ENCODE measurements at regions not wholly inside any gene's neighbourhood (a gene's known extent, or its start where the extent isn't known, plus 50 kb on each side); places are given as distances from the start of the nearest gene placed in this dataset.
A peak's percentile ranks its signal among the peaks of the same experiment; 100 is the strongest.
"Not testable (repeated sequence)": the region's sequence is repeated elsewhere in the genome, so short reads cannot be mapped to it uniquely, and the experiment has no call there.

- no peak for DNase-seq
These were observed 184.5 kb upstream of the CXCL12 start for GRCh38 chr10:44569193-44570091.

- DNase-seq = no peak
These were observed 186.8 kb upstream of the CXCL12 start for GRCh38 chr10:44571701-44572100.

GRCh38 chr10:44572146-44572545 lies 187.2 kb upstream of the CXCL12 start:
- no peak for DNase-seq

GRCh38 chr10:44573821-44574220 lies 188.9 kb upstream of the CXCL12 start:
- no peak for DNase-seq

GRCh38 chr10:44574596-44575480 lies 189.9 kb upstream of the CXCL12 start:
- DNase-seq = no peak

GRCh38 chr10:44575601-44576380 lies 190.9 kb upstream of the CXCL12 start:
- DNase-seq = no peak

- no peak for DNase-seq
These were observed 191.8 kb upstream of the CXCL12 start for GRCh38 chr10:44576702-44577191.

- DNase-seq = no peak
These were observed 192.6 kb upstream of the CXCL12 start for GRCh38 chr10:44577533-44577932.

- DNase-seq = no peak
These were observed 193.4 kb upstream of the CXCL12 start for GRCh38 chr10:44578271-44578670.

GRCh38 chr10:44578963-44579362 lies 194.1 kb upstream of the CXCL12 start:
- not testable (repeated sequence) for DNase-seq

- no peak for DNase-seq
These were observed 197.1 kb upstream of the CXCL12 start for GRCh38 chr10:44581996-44582395.

- no peak for DNase-seq
These were observed 202.8 kb upstream of the CXCL12 start for GRCh38 chr10:44587488-44588318.

GRCh38 chr10:44589181-44589943 lies 204.5 kb upstream of the CXCL12 start:
- no peak for DNase-seq

GRCh38 chr10:44589944-44590449 lies 205.1 kb upstream of the CXCL12 start:
- DNase-seq = no peak

- no peak for DNase-seq
These were observed 207.0 kb upstream of the CXCL12 start for GRCh38 chr10:44591911-44592310.

- no peak for DNase-seq
These were observed 209.1 kb upstream of the CXCL12 start for GRCh38 chr10:44593952-44594351.

GRCh38 chr10:44607116-44607515 lies 222.2 kb upstream of the CXCL12 start:
- DNase-seq = no peak

- no peak for DNase-seq
These were observed 234.0 kb upstream of the CXCL12 start for GRCh38 chr10:44618910-44619309.

GRCh38 chr10:44619521-44619920 lies 234.6 kb upstream of the CXCL12 start:
- DNase-seq = no peak

- DNase-seq = peak; percentile 0
These were observed 235.1 kb upstream of the CXCL12 start for GRCh38 chr10:44619975-44620374.
